HuH-7 (cell line): ENCODE measurements at regions not wholly inside any gene's neighbourhood (a gene's known extent, or its start where the extent isn't known, plus 50 kb on each side); places are given as distances from the start of the nearest gene placed in this dataset.

Experiments
- DNase-seq: peaks from one replicate; pipeline ENCODE4 v3.0.0; 2011; ENCODE audit warnings: low spot score

DNA sequence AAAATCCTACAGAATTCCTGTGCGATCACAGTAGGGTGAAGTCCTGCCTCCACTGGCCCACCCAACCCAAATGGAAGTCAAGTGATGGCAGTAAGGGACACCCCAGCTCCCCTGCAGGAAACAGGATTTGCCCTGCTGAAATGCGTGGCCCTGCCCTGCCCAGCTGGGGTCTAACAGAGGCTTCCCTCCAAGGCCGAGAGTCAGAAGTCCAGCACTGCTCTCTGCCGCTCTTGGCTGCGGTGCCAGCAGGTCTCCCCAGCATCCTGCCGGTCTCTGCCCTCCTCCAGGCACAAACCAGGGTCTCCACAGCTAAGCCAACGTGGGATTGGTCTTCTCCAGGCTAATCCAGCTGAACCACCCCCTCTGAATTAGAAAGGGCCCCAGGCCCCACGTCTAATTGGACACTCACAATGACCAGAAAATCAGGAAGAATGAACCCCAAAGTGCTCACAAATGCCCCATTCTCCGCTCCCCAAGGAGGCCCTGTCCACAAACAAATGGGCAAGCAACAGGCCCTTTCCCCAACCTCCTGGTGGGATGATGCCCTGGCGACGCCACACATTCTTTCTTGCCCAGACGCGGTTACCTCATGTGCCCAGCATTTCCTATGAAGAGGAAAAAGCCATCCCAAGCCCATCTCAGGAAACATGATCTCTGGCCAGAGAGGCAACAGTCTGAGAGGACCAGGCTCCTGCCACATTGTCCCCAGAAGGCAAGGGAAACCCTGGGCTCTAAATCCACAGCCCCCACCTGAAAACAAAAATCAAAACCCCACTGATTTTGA lies 117.2 kb downstream of the BANF2 start:
- no peak for DNase-seq

DNA sequence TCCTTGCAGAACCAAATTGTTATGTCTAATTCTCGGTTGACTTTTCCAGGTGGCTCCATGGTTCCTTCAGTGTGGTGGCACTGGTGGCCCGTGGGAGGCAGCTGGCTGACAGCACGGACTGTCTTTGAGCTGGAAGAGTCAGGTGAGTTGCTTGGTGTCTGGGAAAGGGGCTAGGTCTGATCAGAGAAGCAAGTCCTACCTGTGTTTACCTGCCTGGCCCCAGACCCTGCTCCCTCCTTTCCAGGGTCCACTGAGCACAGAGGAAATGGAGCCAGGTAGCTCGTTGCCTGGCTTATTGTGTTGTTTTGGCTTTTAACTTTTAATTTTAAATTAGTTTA lies 111.8 kb downstream of the BANF2 start:
- DNase-seq: no peak

DNA sequence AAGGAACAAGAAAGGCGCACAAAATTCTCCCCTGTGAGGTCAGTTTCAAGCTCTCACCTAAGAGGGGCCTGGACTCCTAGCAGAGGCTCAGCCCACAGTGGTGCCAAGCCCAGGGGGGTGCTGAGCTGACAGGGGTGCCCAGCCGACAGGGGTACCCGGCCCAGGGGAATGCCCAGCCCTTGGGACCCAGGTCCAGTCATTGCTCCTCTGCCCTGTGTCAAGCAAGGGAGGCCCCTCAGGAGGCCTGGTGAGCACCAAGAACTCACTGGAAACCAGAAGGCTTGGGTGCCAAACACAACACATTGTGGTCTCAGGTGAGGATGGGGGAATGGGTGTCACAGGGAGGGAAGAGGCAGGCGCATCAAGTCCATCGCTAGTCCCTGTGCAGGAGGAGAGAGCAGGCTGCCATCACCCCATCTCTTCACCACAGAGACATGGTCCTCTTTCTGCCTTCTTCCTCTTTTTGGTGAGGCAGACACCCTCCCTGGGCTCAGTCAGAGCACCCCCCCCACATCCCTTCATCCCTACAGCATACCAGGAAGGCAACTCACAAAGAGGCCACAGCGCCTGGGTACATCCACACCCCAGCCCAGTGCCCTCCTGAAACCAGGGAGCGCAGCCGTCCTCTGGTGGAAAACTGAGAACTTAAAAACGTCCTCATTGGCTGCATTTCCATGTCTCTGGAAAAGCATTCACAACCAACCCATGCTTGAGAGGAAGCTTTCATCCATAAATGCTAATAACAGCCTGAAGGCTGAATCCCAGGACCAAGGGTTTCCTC lies 111.3 kb downstream of the BANF2 start:
- no peak for DNase-seq

- no peak for DNase-seq
Measured at GRCh38 chr20:17810062-17810631, 110.4 kb downstream of the BANF2 start.

- DNase-seq: no peak
Measured at GRCh38 chr20:17809362-17810061, 109.7 kb downstream of the BANF2 start.

GRCh38 chr20:17808782-17809181 lies 109.0 kb downstream of the BANF2 start:
- no peak for DNase-seq

- DNase-seq: no peak
Measured at GRCh38 chr20:17808357-17808756, 108.6 kb downstream of the BANF2 start.

- no peak for DNase-seq
Measured at GRCh38 chr20:17807651-17808050, 107.9 kb downstream of the BANF2 start.

- no peak for DNase-seq
Measured at GRCh38 chr20:17806739-17807441, 107.1 kb downstream of the BANF2 start.

- no peak for DNase-seq
Measured at GRCh38 chr20:17806107-17806506, 106.3 kb downstream of the BANF2 start.

DNA sequence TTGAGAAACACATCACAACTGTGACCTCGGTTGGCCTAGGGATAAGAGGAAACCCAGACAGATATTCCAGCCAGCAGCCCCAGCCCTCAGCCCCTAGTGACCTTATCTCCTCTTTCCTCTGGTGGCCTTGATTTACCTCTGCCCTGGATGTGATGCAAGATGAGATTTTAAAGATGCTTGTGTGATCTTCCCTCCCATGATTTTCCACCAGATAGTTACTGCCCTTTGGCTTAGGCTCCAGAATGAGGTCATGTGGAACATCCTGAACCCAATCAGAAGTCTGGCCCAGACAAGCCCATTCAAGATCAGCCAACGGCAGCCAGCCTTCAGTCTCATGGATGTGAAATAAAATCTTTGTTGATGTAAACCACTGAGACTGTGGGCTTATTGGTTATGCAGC lies 104.0 kb downstream of the BANF2 start:
- peak; percentile 39 for DNase-seq

DNA sequence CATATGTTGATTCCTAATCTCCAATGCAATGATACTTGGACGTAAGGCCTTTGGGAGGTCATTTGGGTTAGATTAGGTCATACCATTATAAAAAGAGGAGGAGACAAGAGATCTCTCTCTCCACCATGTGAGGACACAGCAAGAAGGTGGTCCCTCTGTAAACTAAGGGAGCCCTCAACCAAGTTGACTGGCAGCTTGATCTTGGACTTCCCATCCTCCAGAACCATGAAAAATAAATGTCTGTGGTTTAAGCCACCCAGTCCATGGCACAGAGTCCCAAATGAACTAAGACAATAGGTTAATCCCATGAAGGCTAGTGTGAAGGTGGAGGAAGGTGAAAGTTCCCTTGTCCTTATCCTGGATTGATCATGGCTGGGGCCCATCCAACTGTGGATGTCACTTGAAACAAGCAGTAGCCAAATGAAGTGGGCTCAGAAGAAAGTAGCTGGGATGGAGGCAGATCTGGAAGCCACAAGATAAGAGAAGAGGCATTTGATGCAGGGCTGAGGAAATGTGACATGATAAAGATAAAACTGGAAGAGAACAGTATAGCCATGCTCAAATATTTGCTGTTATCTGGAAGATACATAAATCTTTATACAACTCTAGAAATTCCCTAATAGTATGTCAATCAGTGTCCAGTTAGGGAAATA lies 99.9 kb downstream of the BANF2 start:
- no peak for DNase-seq

DNA sequence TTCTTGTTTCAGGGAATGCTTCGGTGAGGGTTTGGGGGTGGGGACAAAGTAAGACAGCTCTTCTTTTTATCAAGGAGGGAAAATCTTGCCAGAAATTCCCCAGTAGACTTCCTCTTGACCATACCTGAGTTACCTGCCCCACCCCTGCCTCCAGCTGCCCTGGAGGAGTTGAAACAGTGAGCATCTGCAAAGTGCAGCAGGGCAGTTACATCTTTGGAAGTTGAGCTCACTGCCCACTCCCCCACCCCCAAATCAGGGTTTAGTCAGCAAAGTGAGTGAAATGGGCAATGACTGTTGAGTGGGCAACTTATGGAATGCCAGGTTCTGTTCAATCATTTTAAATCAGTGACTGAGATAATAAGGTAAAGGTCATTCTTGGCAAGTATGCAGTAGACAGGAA lies 98.8 kb downstream of the BANF2 start:
- DNase-seq: no peak

GRCh38 chr20:17797579-17797978 lies 97.8 kb downstream of the BANF2 start:
- no peak for DNase-seq

DNA sequence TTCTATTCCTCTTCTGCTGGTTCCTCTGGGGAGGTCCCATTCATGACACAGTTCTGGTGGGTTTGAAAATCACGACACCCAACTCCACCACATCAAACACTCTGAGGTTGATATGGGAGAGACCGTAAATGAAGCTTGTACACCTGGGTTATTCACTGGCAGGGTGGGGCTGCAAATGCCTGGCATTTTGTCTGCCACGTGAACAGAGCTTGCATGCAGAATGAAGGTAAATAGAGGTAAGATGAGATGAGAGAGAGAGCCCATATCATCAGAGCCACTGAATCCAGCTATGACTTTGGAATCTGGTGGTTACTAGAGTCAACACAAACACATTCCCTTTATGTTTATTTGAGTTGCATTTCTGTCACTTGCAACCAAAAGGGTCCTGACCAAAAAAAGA lies 97.4 kb downstream of the BANF2 start:
- DNase-seq: no peak

- peak; percentile 77 for DNase-seq
Measured at GRCh38 chr20:17796091-17796563, 96.4 kb downstream of the BANF2 start.

GRCh38 chr20:17795501-17796071 lies 95.8 kb downstream of the BANF2 start:
- no peak for DNase-seq

DNA sequence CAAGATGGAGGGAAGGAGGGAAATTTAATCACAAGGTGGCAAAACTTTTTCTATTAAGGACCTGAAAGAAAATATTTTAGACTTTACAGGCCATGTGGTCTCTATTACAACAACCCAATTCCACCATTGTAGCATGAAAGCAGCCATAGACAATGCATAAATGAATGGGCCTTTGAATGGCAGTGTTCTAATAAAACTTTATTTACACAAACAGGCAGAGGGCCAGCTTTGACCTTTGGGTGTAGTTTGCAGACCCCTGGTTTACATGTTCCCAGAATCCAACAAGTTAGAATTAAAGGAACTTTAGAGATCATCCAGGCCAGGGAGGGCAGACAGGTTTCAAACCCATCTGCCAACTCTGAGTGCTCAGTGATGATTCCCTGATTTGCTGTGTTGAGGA lies 95.2 kb downstream of the BANF2 start:
- no peak for DNase-seq

GRCh38 chr20:17794400-17794799 lies 94.6 kb downstream of the BANF2 start:
- DNase-seq: no peak

- DNase-seq: no peak
Measured at GRCh38 chr20:17793986-17794385, 94.2 kb downstream of the BANF2 start.

DNA sequence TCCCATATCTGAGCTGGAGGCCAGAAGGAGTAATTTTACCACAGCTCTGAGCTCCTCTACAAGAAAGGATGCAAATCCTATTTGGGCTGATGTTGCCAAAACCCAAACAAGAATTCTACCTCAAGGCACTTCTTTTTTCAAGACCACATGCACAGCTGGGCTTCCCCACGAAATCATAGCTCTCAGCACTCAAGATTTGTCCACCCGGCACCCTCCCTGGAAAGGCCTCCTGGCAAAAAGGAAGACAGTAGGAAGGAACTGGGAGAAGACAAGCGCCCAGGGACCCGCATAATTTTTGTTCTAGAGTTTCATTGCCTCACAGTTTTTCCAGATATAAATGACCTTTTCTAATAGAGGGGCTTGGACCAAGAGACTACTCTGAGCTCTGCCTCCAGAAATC lies 90.5 kb downstream of the BANF2 start:
- no peak for DNase-seq
